WERI-Rb-1 (cell line): ENCODE measurements at regions not wholly inside any gene's neighbourhood (a gene's known extent, or its start where the extent isn't known, plus 50 kb on each side); places are given as distances from the start of the nearest gene placed in this dataset.

Experiments
- DNase-seq: peaks from one replicate; pipeline ENCODE4 v3.0.0-alpha.2; 2020
- H3K27ac ChIP-seq: fragments of 250-450 bp; sonication (Bioruptor Pico); 2 replicates; pipeline ENCODE4 v1.5.1; 2020; ENCODE audit warnings: mild to moderate bottlenecking, moderate library complexity
- H3K27me3 ChIP-seq: fragments of 250-450 bp; sonication (Bioruptor Pico); 2 replicates; pipeline ENCODE4 v1.5.1; 2021; ENCODE audit warnings: mild to moderate bottlenecking, low read depth, moderate library complexity; ENCODE audit not compliant: insufficient read depth, severe bottlenecking
- H3K36me3 ChIP-seq: fragments of 250-450 bp; sonication (Bioruptor Pico); 2 replicates; pipeline ENCODE4 v1.5.1; 2020; ENCODE audit warnings: mild to moderate bottlenecking, moderate library complexity
- H3K4me3 ChIP-seq: 2 replicates; pipeline ENCODE4 v1.5.1; 2011; ENCODE audit warnings: low read depth, mild to moderate bottlenecking, control low read depth, low read length
- H3K9me3 ChIP-seq: fragments of 250-450 bp; sonication (Bioruptor Pico); 2 replicates; pipeline ENCODE4 v1.5.1; 2021; ENCODE audit warnings: mild to moderate bottlenecking, moderate library complexity; ENCODE audit not compliant: severe bottlenecking
- TF ChIP-seq, protein P1 (sequence below): IDR thresholded peaks from 2 replicates; pipeline ENCODE4 v1.5.1; 2011; ENCODE audit warnings: low read depth, mild to moderate bottlenecking, control low read depth, inconsistent platforms, low read length

GRCh38 chr4:32475710-32476109 is 1755.5 kb downstream of the PCDH7 start:
- H3K27ac ChIP-seq = no peak overlapping the region
- no peaks in the 10 kb centered on the region for H3K27me3 ChIP-seq
- H3K36me3 ChIP-seq = no peaks in the 10 kb centered on the region
- DNase-seq = no peak
- no peaks in the 10 kb centered on the region for H3K9me3 ChIP-seq
- TF ChIP-seq, protein P1, sequence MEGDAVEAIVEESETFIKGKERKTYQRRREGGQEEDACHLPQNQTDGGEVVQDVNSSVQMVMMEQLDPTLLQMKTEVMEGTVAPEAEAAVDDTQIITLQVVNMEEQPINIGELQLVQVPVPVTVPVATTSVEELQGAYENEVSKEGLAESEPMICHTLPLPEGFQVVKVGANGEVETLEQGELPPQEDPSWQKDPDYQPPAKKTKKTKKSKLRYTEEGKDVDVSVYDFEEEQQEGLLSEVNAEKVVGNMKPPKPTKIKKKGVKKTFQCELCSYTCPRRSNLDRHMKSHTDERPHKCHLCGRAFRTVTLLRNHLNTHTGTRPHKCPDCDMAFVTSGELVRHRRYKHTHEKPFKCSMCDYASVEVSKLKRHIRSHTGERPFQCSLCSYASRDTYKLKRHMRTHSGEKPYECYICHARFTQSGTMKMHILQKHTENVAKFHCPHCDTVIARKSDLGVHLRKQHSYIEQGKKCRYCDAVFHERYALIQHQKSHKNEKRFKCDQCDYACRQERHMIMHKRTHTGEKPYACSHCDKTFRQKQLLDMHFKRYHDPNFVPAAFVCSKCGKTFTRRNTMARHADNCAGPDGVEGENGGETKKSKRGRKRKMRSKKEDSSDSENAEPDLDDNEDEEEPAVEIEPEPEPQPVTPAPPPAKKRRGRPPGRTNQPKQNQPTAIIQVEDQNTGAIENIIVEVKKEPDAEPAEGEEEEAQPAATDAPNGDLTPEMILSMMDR = no peak
- H3K4me3 ChIP-seq = no peak overlapping the region

GRCh38 chr4:32477518-32477917 is 1757.3 kb downstream of the PCDH7 start:
- no peak overlapping the region for H3K27ac ChIP-seq
- DNase-seq = no peak
- H3K4me3 ChIP-seq = no peak overlapping the region
- H3K36me3 ChIP-seq = no peaks in the 10 kb centered on the region
- H3K27me3 ChIP-seq = no peaks in the 10 kb centered on the region
- no peaks in the 10 kb centered on the region for H3K9me3 ChIP-seq
- TF ChIP-seq, protein P1 = no peak

DNA sequence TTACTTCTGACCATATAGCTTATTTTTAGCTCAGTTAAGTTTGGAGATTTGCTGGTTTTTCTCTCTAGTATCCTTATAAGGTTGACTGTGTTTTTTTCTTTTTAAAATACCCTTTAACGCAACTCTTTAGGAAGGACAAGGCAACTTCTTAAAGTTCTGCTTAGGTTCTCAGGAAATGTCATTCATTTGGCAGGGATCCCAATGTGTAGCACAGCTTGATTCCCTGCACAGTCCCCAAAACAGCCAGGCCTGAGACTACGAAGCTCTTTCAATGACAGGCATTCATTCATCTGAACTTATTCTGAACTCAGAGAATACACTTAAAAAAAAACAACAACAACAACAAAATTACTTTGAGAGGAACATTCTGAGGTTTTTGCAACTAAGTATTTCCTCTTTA is 1765.8 kb downstream of the PCDH7 start:
- Histone ChIP-seq H3K27ac (no peak overlapping the region), H3K36me3 (no peaks in the 10 kb centered on the region), H3K4me3 (no peak overlapping the region), H3K9me3 (no peaks in the 10 kb centered on the region), H3K27me3 (no peaks in the 10 kb centered on the region)
- TF ChIP-seq, protein P1 = no peak
- DNase-seq = no peak

GRCh38 chr4:32488690-32489089 is 1768.5 kb downstream of the PCDH7 start:
- no peak overlapping the region for H3K27ac ChIP-seq
- H3K9me3 ChIP-seq = no peaks in the 10 kb centered on the region
- no peaks in the 10 kb centered on the region for H3K27me3 ChIP-seq
- TF ChIP-seq, protein P1 = no peak
- no peak overlapping the region for H3K4me3 ChIP-seq
- DNase-seq = no peak
- H3K36me3 ChIP-seq = no peaks in the 10 kb centered on the region

- Histone ChIP-seq H3K27ac (no peak overlapping the region), H3K4me3 (no peak overlapping the region), H3K9me3 (no peaks in the 10 kb centered on the region), H3K27me3 (no peaks in the 10 kb centered on the region), H3K36me3 (no peaks in the 10 kb centered on the region)
- TF ChIP-seq, protein P1 = no peak
- no peak for DNase-seq
Measured at GRCh38 chr4:32499171-32499570, 1779.0 kb downstream of the PCDH7 start.

GRCh38 chr4:32503241-32503640 is 1783.1 kb downstream of the PCDH7 start:
- no peak for DNase-seq
- no peak overlapping the region for H3K27ac ChIP-seq
- no peaks in the 10 kb centered on the region for H3K9me3 ChIP-seq
- no peaks in the 10 kb centered on the region for H3K36me3 ChIP-seq
- TF ChIP-seq, protein P1 = no peak
- no peak overlapping the region for H3K4me3 ChIP-seq
- no peaks in the 10 kb centered on the region for H3K27me3 ChIP-seq
